Peyer's patch (tissue), 4 donors: ENCODE measurements at regions not wholly inside any gene's neighbourhood (a gene's known extent, or its start where the extent isn't known, plus 50 kb on each side); places are given as distances from the start of the nearest gene placed in this dataset.
A peak's percentile ranks its signal among the peaks of the same experiment; 100 is the strongest.

Source experiments
- DNase-seq, 3 donors: peaks; one replicate each; pipeline ENCODE4 v3.0.0-alpha.2; 2017 to 2019
- H3K27ac ChIP-seq, 4 donors: fragments of 200-600 bp; sonication (generic); one replicate each; pipeline ENCODE4 v1.5.1; 2016 to 2019
- H3K27me3 ChIP-seq, 2 donors: fragments of 200-600 bp; sonication (generic); one replicate each; pipeline ENCODE4 v1.5.1; 2019
- H3K36me3 ChIP-seq, 3 donors: fragments of 200-600 bp; sonication (generic); one replicate each; pipeline ENCODE4 v1.5.1; 2016 to 2019
- H3K4me1 ChIP-seq, 4 donors: fragments of 200-600 bp; sonication (generic); one replicate each; pipeline ENCODE4 v1.5.1; 2016 to 2019
- H3K4me3 ChIP-seq, 4 donors: fragments of 200-600 bp; sonication (generic); 1 replicate in 3 of 4; 2 replicates in 1 of 4; pipeline ENCODE4 v1.5.1; 2016 to 2019; ENCODE audit warnings: mild to moderate bottlenecking in 1 of 4
- H3K9me3 ChIP-seq, 4 donors: fragments of 200-600 bp; sonication (generic); one replicate each; pipeline ENCODE4 v1.5.1; 2016 to 2019; ENCODE audit warnings: mild to moderate bottlenecking in 1 of 4
- CTCF ChIP-seq, 6 experiments: fragments of 450-650 bp in 4 of 6; fragments of 200-600 bp in 2 of 6; sonication (generic) in 1 of 6; IDR thresholded peaks; one replicate each; pipeline ENCODE4 v1.5.1; 2017 to 2019; ENCODE audit warnings: antibody characterized with exemption in 6 of 6, mild to moderate bottlenecking in 3 of 6, moderate library complexity in 1 of 6
- POLR2A ChIP-seq, 2 donors: fragments of 450-650 bp; IDR thresholded peaks; one replicate each; pipeline ENCODE4 v1.5.1; 2017; ENCODE audit warnings: antibody characterized with exemption in 2 of 2, mild to moderate bottlenecking in 2 of 2, moderate library complexity in 2 of 2

DNA sequence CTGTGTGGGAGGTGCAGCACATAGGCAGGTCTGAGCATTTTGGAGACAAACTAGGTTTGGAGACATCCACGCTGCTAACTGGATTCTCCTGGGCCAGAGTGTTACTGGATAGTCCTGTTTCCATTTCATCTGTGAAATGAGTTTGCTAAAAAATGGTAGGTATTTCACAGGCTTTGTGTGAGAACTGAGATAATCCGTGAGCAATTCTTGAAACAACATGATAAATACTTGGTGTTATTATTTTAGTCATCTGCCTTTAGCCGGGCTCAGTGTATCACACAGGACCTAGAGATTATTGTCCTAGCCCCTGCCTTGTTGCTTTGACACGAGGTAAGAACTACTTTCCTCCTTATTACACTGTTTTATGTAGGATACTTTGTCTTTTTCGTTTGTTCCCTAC lies 63.0 kb downstream of the PRR18 start:
- TF ChIP-seq POLR2A (IDR thresholded peaks at IDR 0.05) (no peak), CTCF (IDR thresholded peaks at IDR 0.05) (no peak)
- no peaks in the 10 kb centered on the region for H3K27me3 ChIP-seq
- no peak for DNase-seq
- no peak overlapping the region for H3K4me3 ChIP-seq
- peak overlapping the region in 1 of 4 donors; percentile 40 for H3K27ac ChIP-seq
- no peaks in the 10 kb centered on the region for H3K4me1 ChIP-seq
- H3K36me3 ChIP-seq, result no peaks in the 10 kb centered on the region
- no peaks in the 10 kb centered on the region for H3K9me3 ChIP-seq

- no peaks in the 10 kb centered on the region for H3K27me3 ChIP-seq
- H3K4me1 ChIP-seq, result no peaks in the 10 kb centered on the region
- H3K9me3 ChIP-seq, result no peaks in the 10 kb centered on the region
- H3K36me3 ChIP-seq, result no peaks in the 10 kb centered on the region
- H3K4me3 ChIP-seq, result peak overlapping the region in 1 of 4 donors; percentile 1
- TF ChIP-seq POLR2A (IDR thresholded peaks at IDR 0.05), result no peak
- TF ChIP-seq CTCF (IDR thresholded peaks at IDR 0.05), result no peak
- no peak for DNase-seq
- peak overlapping the region in 2 of 4 donors; percentile 30 to 40 for H3K27ac ChIP-seq
These were observed 63.7 kb downstream of the PRR18 start for GRCh38 chr6:166244353-166245045.

DNA sequence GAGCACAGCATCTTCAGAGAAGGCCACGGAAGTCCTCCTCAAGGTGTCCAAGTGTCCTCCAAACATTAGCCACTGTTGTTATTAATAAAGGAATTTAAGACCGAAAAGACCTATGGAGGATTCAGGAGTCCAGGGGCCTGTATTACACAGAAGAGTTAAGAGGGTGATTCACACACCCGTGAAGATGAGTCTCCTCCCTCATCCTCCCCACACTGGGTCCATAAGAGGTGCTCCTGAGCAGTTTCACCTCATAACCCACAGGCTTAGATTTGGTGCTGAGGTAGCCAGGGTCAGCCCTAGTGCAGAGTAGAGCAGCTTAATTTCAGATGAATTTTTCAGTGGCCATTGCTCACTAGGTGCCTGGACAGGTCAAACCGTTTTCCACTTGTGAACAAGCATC lies 65.3 kb downstream of the PRR18 start:
- H3K4me3 ChIP-seq, result no peak overlapping the region
- H3K9me3 ChIP-seq, result no peaks in the 10 kb centered on the region
- no peak overlapping the region for H3K27ac ChIP-seq
- DNase-seq, result no peak
- no peaks in the 10 kb centered on the region for H3K36me3 ChIP-seq
- no peaks in the 10 kb centered on the region for H3K27me3 ChIP-seq
- TF ChIP-seq POLR2A (IDR thresholded peaks at IDR 0.05) (no peak), CTCF (IDR thresholded peaks at IDR 0.05) (no peak)
- no peaks in the 10 kb centered on the region for H3K4me1 ChIP-seq

DNA sequence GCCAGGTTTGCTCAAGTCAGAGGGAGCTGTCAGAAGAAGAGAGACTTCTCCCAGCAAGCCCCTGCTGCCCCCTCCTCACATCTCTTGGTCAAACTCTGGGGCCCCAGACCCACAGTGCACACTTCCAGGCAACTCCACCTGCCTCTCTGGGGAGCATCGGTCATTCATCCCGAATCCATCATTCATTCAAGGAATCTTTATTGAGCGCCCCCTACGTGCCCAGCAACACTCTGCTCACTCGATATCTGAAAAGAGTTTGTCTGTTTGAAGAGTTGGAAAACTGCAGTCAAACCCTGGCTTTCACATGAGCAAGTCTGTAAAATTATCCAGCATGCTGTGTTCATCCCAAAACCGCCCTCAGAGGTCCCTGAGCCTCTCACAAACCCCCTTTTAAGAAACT lies 66.2 kb downstream of the PRR18 start:
- Histone ChIP-seq H3K36me3 (no peaks in the 10 kb centered on the region), H3K4me3 (no peak overlapping the region), H3K4me1 (no peaks in the 10 kb centered on the region), H3K27ac (no peak overlapping the region), H3K27me3 (no peaks in the 10 kb centered on the region), H3K9me3 (no peaks in the 10 kb centered on the region)
- no peak for TF ChIP-seq CTCF (IDR thresholded peaks at IDR 0.05)
- no peak for TF ChIP-seq POLR2A (IDR thresholded peaks at IDR 0.05)
- no peak for DNase-seq

DNA sequence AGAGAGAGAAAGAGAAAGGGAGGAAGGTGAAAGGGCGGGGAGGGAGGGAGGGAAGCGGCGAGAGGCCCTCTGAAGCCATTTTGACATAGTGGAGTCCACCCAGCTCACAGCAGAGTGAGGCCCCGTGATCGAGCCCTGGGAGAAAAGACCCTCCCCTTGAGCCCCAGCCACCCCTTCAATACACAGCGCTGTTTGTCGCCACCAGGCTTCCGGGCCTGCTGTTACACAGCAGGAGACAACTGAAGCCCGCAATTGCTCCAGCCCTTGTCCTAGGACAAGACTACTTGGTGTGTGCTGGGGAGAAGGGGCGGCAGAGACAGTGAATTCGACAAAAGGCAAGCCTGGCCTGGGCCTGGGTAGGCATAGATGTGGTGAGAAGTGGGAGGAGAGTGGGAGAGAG lies 67.3 kb downstream of the PRR18 start:
- TF ChIP-seq CTCF (IDR thresholded peaks at IDR 0.05) (no peak), POLR2A (IDR thresholded peaks at IDR 0.05) (no peak)
- Histone ChIP-seq H3K27ac (no peak overlapping the region), H3K9me3 (no peaks in the 10 kb centered on the region), H3K4me1 (no peaks in the 10 kb centered on the region), H3K27me3 (no peaks in the 10 kb centered on the region), H3K4me3 (no peak overlapping the region), H3K36me3 (no peaks in the 10 kb centered on the region)
- DNase-seq, result no peak

DNA sequence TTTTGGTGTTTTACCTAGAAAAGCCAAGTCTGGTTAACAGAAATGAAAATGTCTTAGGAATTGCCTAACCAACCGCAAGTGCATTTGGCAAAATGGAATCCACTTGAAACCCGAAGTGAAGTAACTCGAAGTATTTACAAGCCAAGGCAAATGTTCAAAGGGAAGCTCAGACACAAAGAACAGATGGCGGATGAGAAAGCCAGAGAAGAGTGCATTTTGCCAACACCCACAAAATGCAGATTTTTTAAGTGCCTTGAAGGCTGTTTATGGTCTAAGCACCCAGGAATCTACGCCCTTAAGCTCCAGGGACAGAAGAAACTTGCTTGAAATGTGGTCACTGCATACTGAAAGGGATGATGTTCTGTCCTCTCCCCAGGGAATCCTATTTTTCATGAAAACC lies 70.0 kb upstream of the TBXT start:
- Histone ChIP-seq H3K27me3 (no peaks in the 10 kb centered on the region), H3K9me3 (no peaks in the 10 kb centered on the region), H3K27ac (no peak overlapping the region), H3K4me3 (no peak overlapping the region), H3K4me1 (peaks cover 0 to 5% (median 0%) of the 10 kb centered on the region in 4 donors), H3K36me3 (no peaks in the 10 kb centered on the region)
- no peak for DNase-seq
- no peak for TF ChIP-seq CTCF (IDR thresholded peaks at IDR 0.05)
- TF ChIP-seq POLR2A (IDR thresholded peaks at IDR 0.05), result no peak
